ENCODE measurements at regions not wholly inside any gene's neighbourhood (a gene's known extent, or its start where the extent isn't known, plus 50 kb on each side); places are given as distances from the start of the nearest gene placed in this dataset.

GRCh38 chr14:22448035-22448904, 140.8 kb downstream of the DAD1 start:
- intact Hi-C loops (cut with micrococcal nuclease) (no loop called here), dilution Hi-C loops (cut with HindIII; ENCODE audit: low sequenced_read_pairs, unreplicated experiment) (no loop called here), in situ Hi-C loops (cut with MboI; ENCODE audit: low sequenced_read_pairs) (no loop called here)
- Histone ChIP-seq H2BK20ac (ENCODE audit: low read depth, low read length) (no peak overlapping the region), H2AK5ac (ENCODE audit: low read depth, low read length) (no peak overlapping the region), H3K14ac (replicated peaks; ENCODE audit: low read depth, low read length) (no peak overlapping the region), H3K9me1 (ENCODE audit: insufficient read depth, low read length) (no peaks in the 10 kb centered on the region), H2AK9ac (replicated peaks; ENCODE audit: low read depth, low read length, poor library complexity) (no peak overlapping the region), H3K4me2 (ENCODE audit: low read depth, low read length) (no peak overlapping the region), H4K5ac (ENCODE audit: low read depth, low read length) (no peak overlapping the region), H3K4me3 (ENCODE audit: insufficient read depth, low read depth, low read length) (no peak overlapping the region), H3K56ac (ENCODE audit: extremely low read depth, insufficient read depth, low read length) (no peak overlapping the region), H3K4me1 (ENCODE audit: control insufficient read depth, insufficient read depth, low read length) (no peaks in the 10 kb centered on the region), H2BK5ac (ENCODE audit: low read depth, low read length, poor library complexity, severe bottlenecking) (no peak overlapping the region), H2BK15ac (ENCODE audit: low read depth, low read length) (no peak overlapping the region), H4K91ac (ENCODE audit: insufficient read depth, low read depth, low read length) (no peak overlapping the region), H3K23ac (ENCODE audit: low read depth, low read length) (no peak overlapping the region), H3K4ac (ENCODE audit: low read depth, low read length) (no peak overlapping the region), H3K36me3 (ENCODE audit: control insufficient read depth, insufficient read depth, low read length) (no peaks in the 10 kb centered on the region), H3K79me1 (ENCODE audit: low read depth in 1 of 2, low read length in 2 of 2) (no peaks in the 10 kb centered on the region), H4K20me1 (ENCODE audit: insufficient read depth, low read length) (no peaks in the 10 kb centered on the region), H3K27me3 (ENCODE audit: control insufficient read depth, insufficient read depth, low read length) (peaks cover 39% of the 10 kb centered on the region), H2BK120ac (ENCODE audit: low read depth, low read length) (no peak overlapping the region), H2AFZ (replicated peaks; ENCODE audit: low read length, poor library complexity) (no peak overlapping the region), H3K27ac (ENCODE audit: insufficient read depth, low read length) (no peak overlapping the region), H4K8ac (ENCODE audit: low read depth in 2 of 2, low read length in 2 of 2) (no peak overlapping the region), H3K18ac (ENCODE audit: low read depth, low read length) (no peak overlapping the region), H3K9ac (ENCODE audit: low read depth, low read length) (no peak overlapping the region), H3K9me3 (ENCODE audit: control insufficient read depth, insufficient read depth, low read length) (no peaks in the 10 kb centered on the region)
- DNase-seq (no peak), ATAC-seq (ENCODE audit: low read depth) (no peak)
- 0% methylated on average over 1 of the region's 10 CpGs; no CpG with 5 or more reads in 1 of the 2 experiments for WGBS, 2 experiments (ENCODE audit: extremely low coverage in 2 of 2, insufficient read length in 1 of 2)
- no TSS peak for BruUV-seq (replicated peaks)
- POLR2A ChIA-PET (ENCODE audit: unreplicated experiment) = no interaction called here
- CTCF ChIA-PET = interaction anchor here (1.2 kb wide), 1 partner anchor 11 kb away, joined by 4 read pairs; no protein-coding TSS in a partner anchor
- no peak for TF ChIP-seq ELK1 (IDR thresholded peaks at IDR 0.05; ENCODE audit: borderline replicate concordance, low read depth, low read length)
- no peak for TF ChIP-seq RCOR1 (IDR thresholded peaks at IDR 0.05; ENCODE audit: insufficient replicate concordance, low read length)
- TF ChIP-seq RAD21 (IDR thresholded peaks at IDR 0.05; ENCODE audit: low read length) = no peak
- TF ChIP-seq MAFK (IDR thresholded peaks at IDR 0.05; ENCODE audit: low read depth, low read length) = no peak
- no peak for TF ChIP-seq POLR2A (IDR thresholded peaks at IDR 0.05; ENCODE audit: low read depth, low read length)
- no peak for TF ChIP-seq BHLHE40 (IDR thresholded peaks at IDR 0.05; ENCODE audit: low read depth, low read length)

All from IMR-90 (cell line).